H1 (cell line): ENCODE measurements at regions not wholly inside any gene's neighbourhood (a gene's known extent, or its start where the extent isn't known, plus 50 kb on each side); places are given as distances from the start of the nearest gene placed in this dataset.

Experiments used
- CHD1 ChIP-seq: IDR thresholded peaks from 2 replicates; pipeline ENCODE4 v1.6.1; 2012; ENCODE audit warnings: low read depth, low read length, improper control_type of control experiment
- EP300 ChIP-seq, 2 experiments: IDR thresholded peaks; 1 replicate in 1 of 2; 2 replicates in 1 of 2; pipeline ENCODE4 v1.6.1; 2011 to 2012; ENCODE audit warnings: low read depth in 2 of 2, low read length in 2 of 2, mild to moderate bottlenecking in 2 of 2, borderline replicate concordance in 1 of 2, inconsistent platforms in 1 of 2, moderate library complexity in 1 of 2
- JUN ChIP-seq: IDR thresholded peaks from 2 replicates; pipeline ENCODE4 v1.6.1; 2011; ENCODE audit warnings: low read depth, mild to moderate bottlenecking, improper control_type of control experiment, low read length
- KDM4A ChIP-seq: IDR thresholded peaks from one replicate; pipeline ENCODE4 v1.7.1; 2012; ENCODE audit warnings: low read depth, mild to moderate bottlenecking, moderate library complexity, low read length, inconsistent platforms; ENCODE audit not compliant: severe bottlenecking
- RAD21 ChIP-seq, 2 experiments: IDR thresholded peaks in 1 of 2; conservative IDR thresholded peaks in 1 of 2; 2 replicates each; pipeline ENCODE4 v1.6.1; 2011; ENCODE audit warnings: low read depth in 2 of 2, low read length in 2 of 2, improper control_type of control experiment in 1 of 2, inconsistent platforms in 1 of 2, mild to moderate bottlenecking in 1 of 2, moderate library complexity in 1 of 2
- RBBP5 ChIP-seq: IDR thresholded peaks from 2 replicates; pipeline ENCODE4 v1.7.1; 2012; ENCODE audit warnings: low read depth, mild to moderate bottlenecking, inconsistent platforms, low read length, moderate library complexity, borderline replicate concordance
- TF ChIP-seq, protein P1 (sequence below), 3 experiments: IDR thresholded peaks; 1 replicate in 2 of 3; 2 replicates in 1 of 3; pipeline versions ENCODE4 v1.5.1 to v1.6.1; 2011; ENCODE audit warnings: low read length in 3 of 3, mild to moderate bottlenecking in 3 of 3, inconsistent platforms in 2 of 3, low read depth in 1 of 3, moderate library complexity in 1 of 3; ENCODE audit not compliant: insufficient read depth in 1 of 3; ENCODE audit errors: control extremely low read depth in 1 of 3
- TF ChIP-seq, protein P2 (sequence below): IDR thresholded peaks from 2 replicates; pipeline ENCODE4 v1.6.1; 2012; ENCODE audit warnings: inconsistent platforms
- TF ChIP-seq, protein P3 (sequence below): IDR thresholded peaks from 2 replicates; pipeline ENCODE4 v1.6.1; 2011; ENCODE audit warnings: low read length, improper control_type of control experiment

- TF ChIP-seq, protein P1, sequence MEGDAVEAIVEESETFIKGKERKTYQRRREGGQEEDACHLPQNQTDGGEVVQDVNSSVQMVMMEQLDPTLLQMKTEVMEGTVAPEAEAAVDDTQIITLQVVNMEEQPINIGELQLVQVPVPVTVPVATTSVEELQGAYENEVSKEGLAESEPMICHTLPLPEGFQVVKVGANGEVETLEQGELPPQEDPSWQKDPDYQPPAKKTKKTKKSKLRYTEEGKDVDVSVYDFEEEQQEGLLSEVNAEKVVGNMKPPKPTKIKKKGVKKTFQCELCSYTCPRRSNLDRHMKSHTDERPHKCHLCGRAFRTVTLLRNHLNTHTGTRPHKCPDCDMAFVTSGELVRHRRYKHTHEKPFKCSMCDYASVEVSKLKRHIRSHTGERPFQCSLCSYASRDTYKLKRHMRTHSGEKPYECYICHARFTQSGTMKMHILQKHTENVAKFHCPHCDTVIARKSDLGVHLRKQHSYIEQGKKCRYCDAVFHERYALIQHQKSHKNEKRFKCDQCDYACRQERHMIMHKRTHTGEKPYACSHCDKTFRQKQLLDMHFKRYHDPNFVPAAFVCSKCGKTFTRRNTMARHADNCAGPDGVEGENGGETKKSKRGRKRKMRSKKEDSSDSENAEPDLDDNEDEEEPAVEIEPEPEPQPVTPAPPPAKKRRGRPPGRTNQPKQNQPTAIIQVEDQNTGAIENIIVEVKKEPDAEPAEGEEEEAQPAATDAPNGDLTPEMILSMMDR (IDR thresholded peaks at IDR 0.05; ENCODE audit: control extremely low read depth in 1 of 3, insufficient read depth in 1 of 3, low read depth in 1 of 3, low read length in 3 of 3), result no peak
- no peak for TF ChIP-seq RBBP5
- no peak for TF ChIP-seq RAD21 (IDR thresholded peaks at IDR 0.05 in 1 of 2, conservative IDR thresholded peaks at IDR 0.05 in 1 of 2; ENCODE audit: low read depth in 2 of 2, low read length in 2 of 2)
- no peak for TF ChIP-seq KDM4A
- TF ChIP-seq, protein P2, sequence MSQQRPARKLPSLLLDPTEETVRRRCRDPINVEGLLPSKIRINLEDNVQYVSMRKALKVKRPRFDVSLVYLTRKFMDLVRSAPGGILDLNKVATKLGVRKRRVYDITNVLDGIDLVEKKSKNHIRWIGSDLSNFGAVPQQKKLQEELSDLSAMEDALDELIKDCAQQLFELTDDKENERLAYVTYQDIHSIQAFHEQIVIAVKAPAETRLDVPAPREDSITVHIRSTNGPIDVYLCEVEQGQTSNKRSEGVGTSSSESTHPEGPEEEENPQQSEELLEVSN, result no peak
- no peak for TF ChIP-seq CHD1
- TF ChIP-seq EP300 (IDR thresholded peaks at IDR 0.05; ENCODE audit: borderline replicate concordance in 1 of 2, low read depth in 2 of 2, low read length in 2 of 2), result no peak
- TF ChIP-seq, protein P3, sequence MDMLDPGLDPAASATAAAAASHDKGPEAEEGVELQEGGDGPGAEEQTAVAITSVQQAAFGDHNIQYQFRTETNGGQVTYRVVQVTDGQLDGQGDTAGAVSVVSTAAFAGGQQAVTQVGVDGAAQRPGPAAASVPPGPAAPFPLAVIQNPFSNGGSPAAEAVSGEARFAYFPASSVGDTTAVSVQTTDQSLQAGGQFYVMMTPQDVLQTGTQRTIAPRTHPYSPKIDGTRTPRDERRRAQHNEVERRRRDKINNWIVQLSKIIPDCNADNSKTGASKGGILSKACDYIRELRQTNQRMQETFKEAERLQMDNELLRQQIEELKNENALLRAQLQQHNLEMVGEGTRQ, result no peak
- TF ChIP-seq JUN, result no peak
Observed at GRCh38 chr2:126586317-126586716, 69.6 kb upstream of the GYPC start (continued).
